ENCODE measurements at regions not wholly inside any gene's neighbourhood (a gene's known extent, or its start where the extent isn't known, plus 50 kb on each side); places are given as distances from the start of the nearest gene placed in this dataset.

DNA sequence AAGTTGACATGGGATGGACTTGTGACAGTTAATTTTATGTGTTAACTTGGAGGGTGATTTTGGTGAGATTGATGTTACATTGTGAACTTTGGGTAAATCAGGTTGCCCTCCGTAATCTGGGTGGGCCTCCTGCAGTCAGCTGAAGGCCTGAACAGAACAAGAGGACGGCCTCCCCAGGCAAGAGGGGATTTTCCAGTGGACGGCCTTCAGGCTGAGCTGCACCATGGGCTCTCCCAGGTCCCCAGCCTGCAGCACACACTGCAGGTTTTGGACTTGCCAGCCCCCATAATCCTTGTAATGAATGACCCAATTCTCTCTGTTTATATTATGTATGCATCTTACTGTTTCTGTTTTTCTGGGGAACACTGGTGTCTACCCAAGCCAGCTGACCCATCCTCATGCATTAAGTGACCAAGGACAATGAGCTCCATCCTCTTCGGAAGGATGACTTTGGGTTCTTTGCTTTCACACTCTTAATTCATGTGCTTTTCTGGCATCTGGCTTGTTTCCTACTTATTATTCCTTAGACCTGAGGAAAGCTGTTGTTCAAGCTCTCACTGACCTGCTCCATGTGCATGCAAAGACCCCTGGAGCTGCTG lies 64.2 kb downstream of the DACT2 start:
- Histone ChIP-seq H3K27me3 (ENCODE audit: control insufficient read depth, insufficient read depth, low read length) (peaks cover 10% of the 10 kb centered on the region; the same call in 1 of the 2 replicates), H3K36me3 (ENCODE audit: control insufficient read depth, insufficient read depth, low read length) (no peaks in the 10 kb centered on the region), H3K4me1 (ENCODE audit: control insufficient read depth, insufficient read depth, low read length) (no peaks in the 10 kb centered on the region), H3K9ac (ENCODE audit: low read length) (no peak overlapping the region), H3K4me3 (ENCODE audit: low read depth, low read length) (no peak overlapping the region), H3K27ac (ENCODE audit: low read depth, low read length) (no peak overlapping the region), H3K9me3 (ENCODE audit: control insufficient read depth, insufficient read depth, low read depth, low read length) (peaks cover 7% of the 10 kb centered on the region)

DNA sequence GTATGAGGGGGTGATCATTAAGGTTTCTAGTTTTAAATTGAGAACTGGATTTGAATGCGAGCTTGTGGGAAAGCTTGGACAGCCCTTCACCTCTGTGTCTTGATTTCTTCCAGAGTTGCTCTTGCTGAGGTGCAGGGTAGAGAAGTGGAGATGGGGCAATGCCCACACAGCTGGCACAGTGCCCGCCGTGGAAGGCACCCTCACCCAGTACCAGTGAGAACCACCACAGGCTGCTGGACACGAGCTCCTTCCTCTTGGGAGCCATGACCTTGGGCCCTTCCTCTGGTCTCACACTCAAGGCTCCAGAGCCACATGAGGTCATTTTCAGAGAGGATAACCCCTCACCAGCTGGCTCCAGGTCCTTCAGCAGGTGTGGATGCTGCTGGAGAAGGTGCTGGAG lies 67.3 kb downstream of the DACT2 start:
- Histone ChIP-seq H3K9ac (ENCODE audit: low read length) (no peak overlapping the region), H3K27me3 (ENCODE audit: control insufficient read depth, insufficient read depth, low read length) (peaks cover 2% of the 10 kb centered on the region; the same call in 1 of the 2 replicates), H3K36me3 (ENCODE audit: control insufficient read depth, insufficient read depth, low read length) (no peaks in the 10 kb centered on the region), H3K4me1 (ENCODE audit: control insufficient read depth, insufficient read depth, low read length) (peaks cover 7% of the 10 kb centered on the region), H3K4me3 (ENCODE audit: low read depth, low read length) (no peak overlapping the region), H3K9me3 (ENCODE audit: control insufficient read depth, insufficient read depth, low read depth, low read length) (peaks cover 7% of the 10 kb centered on the region), H3K27ac (ENCODE audit: low read depth, low read length) (no peak overlapping the region)

DNA sequence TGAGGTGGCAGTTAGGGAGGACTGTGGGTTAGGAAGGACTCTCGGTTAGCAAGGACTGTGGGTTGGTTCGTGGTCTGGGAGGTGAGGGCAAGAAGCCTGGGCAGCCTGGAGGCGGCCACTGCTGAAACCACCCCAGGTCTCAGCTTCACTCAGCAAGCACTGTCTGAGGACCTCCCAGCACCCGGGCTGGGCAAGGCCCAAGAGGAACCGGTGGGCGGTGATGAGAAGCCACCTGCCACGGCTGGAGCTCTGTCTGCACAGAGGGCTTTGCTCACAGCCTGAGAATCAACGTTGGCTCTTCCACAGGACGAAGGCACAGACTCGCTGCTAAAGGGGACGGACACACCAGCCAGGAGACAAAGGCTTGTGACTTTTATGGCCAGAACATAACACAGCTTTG lies 69.3 kb downstream of the DACT2 start:
- H3K27ac ChIP-seq (ENCODE audit: low read depth, low read length): no peak overlapping the region
- H3K9me3 ChIP-seq (ENCODE audit: control insufficient read depth, insufficient read depth, low read depth, low read length): peaks cover 7% of the 10 kb centered on the region
- no peak overlapping the region for H3K4me3 ChIP-seq (ENCODE audit: low read depth, low read length)
- H3K4me1 ChIP-seq (ENCODE audit: control insufficient read depth, insufficient read depth, low read length): peaks cover 8% of the 10 kb centered on the region
- no peak overlapping the region for H3K9ac ChIP-seq (ENCODE audit: low read length)
- H3K36me3 ChIP-seq (ENCODE audit: control insufficient read depth, insufficient read depth, low read length): no peaks in the 10 kb centered on the region
- H3K27me3 ChIP-seq (ENCODE audit: control insufficient read depth, insufficient read depth, low read length): peaks cover 6% of the 10 kb centered on the region; the same call in 1 of the 2 replicates

DNA sequence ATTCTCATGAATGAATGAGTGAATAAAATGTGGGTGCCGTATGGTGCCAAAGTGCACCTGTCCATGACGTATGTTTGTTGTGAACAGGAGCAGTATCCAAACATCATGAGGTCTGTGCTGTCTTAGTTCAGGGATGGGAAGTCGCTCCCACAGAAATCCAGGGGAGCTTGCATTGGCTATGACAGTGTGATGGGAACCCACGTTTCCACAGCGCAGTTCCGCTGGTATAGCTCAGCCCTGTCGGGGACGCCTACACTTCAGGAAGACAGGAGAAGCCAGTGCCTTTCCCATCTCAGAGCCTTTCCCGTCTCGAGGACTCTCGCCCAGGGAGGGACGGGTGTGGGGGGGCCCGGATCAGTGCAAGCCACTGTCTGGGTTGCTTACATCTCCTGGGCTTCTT lies 69.8 kb downstream of the DACT2 start:
- Histone ChIP-seq H3K4me1 (ENCODE audit: control insufficient read depth, insufficient read depth, low read length) (peaks cover 8% of the 10 kb centered on the region), H3K36me3 (ENCODE audit: control insufficient read depth, insufficient read depth, low read length) (no peaks in the 10 kb centered on the region), H3K27me3 (ENCODE audit: control insufficient read depth, insufficient read depth, low read length) (peaks cover 6% of the 10 kb centered on the region; the same call in 1 of the 2 replicates), H3K9me3 (ENCODE audit: control insufficient read depth, insufficient read depth, low read depth, low read length) (peaks cover 2% of the 10 kb centered on the region; the same call in 1 of the 2 replicates), H3K9ac (ENCODE audit: low read length) (no peak overlapping the region), H3K4me3 (ENCODE audit: low read depth, low read length) (no peak overlapping the region), H3K27ac (ENCODE audit: low read depth, low read length) (no peak overlapping the region)

DNA sequence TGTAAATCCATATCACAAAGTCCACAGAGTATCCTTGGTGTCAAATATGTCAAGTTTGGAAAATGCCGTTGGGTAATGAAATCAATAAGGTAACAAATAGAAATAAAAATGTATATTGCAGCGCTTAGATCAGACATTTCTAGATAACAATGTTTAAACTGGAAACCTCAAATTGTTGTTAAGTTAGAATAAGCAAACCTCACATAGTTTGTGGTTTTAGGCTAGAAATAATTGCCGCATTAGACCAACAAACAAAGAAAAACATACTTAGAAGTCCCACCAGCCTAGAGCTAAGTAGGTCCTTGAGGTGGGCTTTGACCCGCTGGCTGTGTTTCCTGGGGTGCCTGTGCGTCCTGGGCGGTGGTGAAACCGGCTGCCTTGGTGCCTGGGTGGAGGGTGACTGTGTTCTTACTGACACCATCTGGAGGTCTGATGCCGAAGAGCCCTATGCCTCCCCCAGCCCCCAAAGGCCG lies 71.4 kb downstream of the DACT2 start:
- Histone ChIP-seq H3K4me1 (ENCODE audit: control insufficient read depth, insufficient read depth, low read length) (peaks cover 8% of the 10 kb centered on the region), H3K27ac (ENCODE audit: low read depth, low read length) (no peak overlapping the region), H3K4me3 (ENCODE audit: low read depth, low read length) (no peak overlapping the region), H3K27me3 (ENCODE audit: control insufficient read depth, insufficient read depth, low read length) (peaks cover 6% of the 10 kb centered on the region; the same call in 1 of the 2 replicates), H3K9ac (ENCODE audit: low read length) (no peak overlapping the region), H3K36me3 (ENCODE audit: control insufficient read depth, insufficient read depth, low read length) (no peaks in the 10 kb centered on the region), H3K9me3 (ENCODE audit: control insufficient read depth, insufficient read depth, low read depth, low read length) (no peaks in the 10 kb centered on the region)

DNA sequence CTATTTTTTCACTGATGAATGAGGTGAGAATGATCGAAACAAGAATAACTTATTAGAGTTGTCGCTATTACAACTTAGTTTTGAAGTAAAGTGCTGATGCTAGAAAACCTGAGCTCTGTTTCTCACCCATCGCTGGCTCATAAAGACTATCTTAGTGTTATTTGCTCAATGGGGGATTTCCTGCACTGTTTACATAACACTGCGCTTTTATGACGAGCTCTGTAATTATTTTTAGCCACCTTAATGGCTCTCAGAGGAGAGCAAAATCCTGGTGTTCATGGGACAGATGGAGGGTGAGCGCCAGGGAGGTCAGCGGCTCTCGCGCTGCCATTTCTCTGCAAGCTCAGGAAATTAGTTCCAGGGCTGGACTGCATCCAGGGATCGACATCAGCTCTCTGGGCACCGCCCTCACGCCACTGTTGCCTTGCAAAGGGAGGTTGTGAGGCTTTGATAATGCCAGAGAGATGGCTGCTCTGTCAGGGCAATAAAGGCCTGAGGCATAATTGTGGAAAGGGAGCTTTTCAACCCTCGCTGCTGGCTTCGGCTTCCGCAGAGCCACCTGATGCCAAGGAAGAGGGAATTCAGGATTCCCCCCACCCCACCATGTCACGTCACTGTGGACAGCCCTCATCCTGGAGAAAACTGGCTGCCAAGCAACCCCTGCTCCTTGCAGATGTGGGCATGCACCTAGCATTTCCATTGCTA lies 72.0 kb downstream of the DACT2 start:
- Histone ChIP-seq H3K36me3 (ENCODE audit: control insufficient read depth, insufficient read depth, low read length) (no peaks in the 10 kb centered on the region), H3K4me3 (ENCODE audit: low read depth, low read length) (no peak overlapping the region)

DNA sequence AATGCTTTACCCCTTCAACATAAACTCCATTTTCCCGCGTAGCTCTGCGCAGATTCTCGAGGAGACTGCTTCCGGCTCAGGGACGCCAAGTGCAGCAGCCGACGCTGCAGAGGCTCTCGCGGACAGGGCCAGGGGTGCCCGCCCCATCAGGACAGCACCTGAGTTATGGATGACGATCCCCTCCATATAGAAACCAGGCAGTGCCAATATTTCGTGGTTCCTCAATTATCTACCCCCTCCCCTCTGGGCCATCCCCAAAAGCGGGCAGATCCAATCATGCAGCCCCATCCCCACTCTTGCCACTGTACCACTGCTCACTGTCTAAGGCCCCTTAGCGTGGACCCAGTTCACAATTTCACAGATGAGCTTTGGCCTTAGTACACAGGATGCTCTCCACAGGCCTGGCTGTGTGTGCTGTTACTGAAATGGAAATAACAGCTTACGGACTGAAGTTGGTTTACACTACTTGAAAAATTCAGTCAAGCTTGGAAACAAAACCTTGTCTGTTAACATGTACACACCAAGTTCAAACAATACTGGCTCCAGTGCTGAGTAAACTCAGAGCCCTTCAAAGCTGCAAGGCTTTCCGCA lies 74.5 kb downstream of the DACT2 start:
- no peak overlapping the region for H3K4me3 ChIP-seq (ENCODE audit: low read depth, low read length)
- H3K4me1 ChIP-seq (ENCODE audit: control insufficient read depth, insufficient read depth, low read length): peaks cover 8% of the 10 kb centered on the region
- H3K27me3 ChIP-seq (ENCODE audit: control insufficient read depth, insufficient read depth, low read length): peaks cover 6% of the 10 kb centered on the region; the same call in 1 of the 2 replicates
- no peaks in the 10 kb centered on the region for H3K9me3 ChIP-seq (ENCODE audit: control insufficient read depth, insufficient read depth, low read depth, low read length)
- H3K27ac ChIP-seq (ENCODE audit: low read depth, low read length): no peak overlapping the region
- H3K9ac ChIP-seq (ENCODE audit: low read length): no peak overlapping the region
- H3K36me3 ChIP-seq (ENCODE audit: control insufficient read depth, insufficient read depth, low read length): no peaks in the 10 kb centered on the region

More for the DNA sequence above, 72.0 kb downstream of the DACT2 start:
- Histone ChIP-seq H3K27me3 (ENCODE audit: control insufficient read depth, insufficient read depth, low read length) (peaks cover 6% of the 10 kb centered on the region; the same call in 1 of the 2 replicates), H3K9me3 (ENCODE audit: control insufficient read depth, insufficient read depth, low read depth, low read length) (no peaks in the 10 kb centered on the region), H3K9ac (ENCODE audit: low read length) (no peak overlapping the region), H3K4me1 (ENCODE audit: control insufficient read depth, insufficient read depth, low read length) (peaks cover 8% of the 10 kb centered on the region), H3K27ac (ENCODE audit: low read depth, low read length) (no peak overlapping the region)

DNA sequence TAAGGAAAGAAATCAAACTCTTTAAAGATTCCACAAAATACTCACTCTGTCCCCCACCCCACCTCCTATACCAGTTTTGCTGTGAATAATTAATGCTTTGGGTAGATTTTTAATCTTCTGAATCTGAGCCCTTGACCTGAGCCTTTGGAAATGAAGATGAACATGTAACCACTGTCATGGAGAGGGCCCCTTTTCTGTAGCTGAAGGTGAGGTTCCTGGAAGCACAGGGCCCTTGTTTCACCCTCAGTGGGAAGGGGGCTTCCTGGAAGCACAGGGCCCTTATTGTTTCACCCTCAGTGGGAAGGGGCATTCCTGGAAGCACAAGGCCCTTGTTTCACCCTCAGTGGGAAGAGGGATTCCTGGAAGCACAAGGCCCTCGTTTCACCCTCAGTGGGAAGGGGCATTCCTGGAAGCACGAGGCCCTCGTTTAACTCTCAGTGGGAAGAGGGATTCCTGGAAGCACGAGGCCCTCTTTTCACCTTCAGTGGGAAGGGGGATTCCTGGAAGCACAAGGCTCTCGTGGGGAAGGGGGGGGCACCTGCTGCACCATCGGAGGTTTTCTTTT lies 75.7 kb downstream of the DACT2 start:
- Histone ChIP-seq H3K4me3 (ENCODE audit: low read depth, low read length) (no peak overlapping the region), H3K27me3 (ENCODE audit: control insufficient read depth, insufficient read depth, low read length) (peaks cover 6% of the 10 kb centered on the region; the same call in 1 of the 2 replicates), H3K36me3 (ENCODE audit: control insufficient read depth, insufficient read depth, low read length) (no peaks in the 10 kb centered on the region), H3K9me3 (ENCODE audit: control insufficient read depth, insufficient read depth, low read depth, low read length) (no peaks in the 10 kb centered on the region), H3K4me1 (ENCODE audit: control insufficient read depth, insufficient read depth, low read length) (peaks cover 8% of the 10 kb centered on the region), H3K9ac (ENCODE audit: low read length) (no peak overlapping the region), H3K27ac (ENCODE audit: low read depth, low read length) (no peak overlapping the region)

DNA sequence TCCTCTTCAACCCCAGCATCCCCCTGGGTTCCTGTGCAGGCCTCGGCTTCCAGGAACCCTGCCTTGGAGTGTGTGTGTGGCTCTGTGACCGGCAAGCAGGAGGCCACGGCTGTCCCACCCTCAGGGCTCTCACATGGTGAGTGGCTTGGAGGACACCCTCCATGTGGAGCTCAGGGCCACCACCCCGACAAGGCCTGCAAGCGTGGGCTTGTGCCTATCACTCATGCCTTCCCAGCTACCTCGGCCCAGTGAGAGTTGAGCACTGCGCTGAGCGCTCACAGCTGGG lies 76.7 kb downstream of the DACT2 start:
- H3K27me3 ChIP-seq (ENCODE audit: control insufficient read depth, insufficient read depth, low read length): peaks cover 6% of the 10 kb centered on the region; the same call in 1 of the 2 replicates
- H3K9me3 ChIP-seq (ENCODE audit: control insufficient read depth, insufficient read depth, low read depth, low read length): no peaks in the 10 kb centered on the region
- H3K9ac ChIP-seq (ENCODE audit: low read length): no peak overlapping the region
- H3K4me1 ChIP-seq (ENCODE audit: control insufficient read depth, insufficient read depth, low read length): peaks cover 7% of the 10 kb centered on the region
- H3K36me3 ChIP-seq (ENCODE audit: control insufficient read depth, insufficient read depth, low read length): no peaks in the 10 kb centered on the region
- no peak overlapping the region for H3K4me3 ChIP-seq (ENCODE audit: low read depth, low read length)
- H3K27ac ChIP-seq (ENCODE audit: low read depth, low read length): no peak overlapping the region

DNA sequence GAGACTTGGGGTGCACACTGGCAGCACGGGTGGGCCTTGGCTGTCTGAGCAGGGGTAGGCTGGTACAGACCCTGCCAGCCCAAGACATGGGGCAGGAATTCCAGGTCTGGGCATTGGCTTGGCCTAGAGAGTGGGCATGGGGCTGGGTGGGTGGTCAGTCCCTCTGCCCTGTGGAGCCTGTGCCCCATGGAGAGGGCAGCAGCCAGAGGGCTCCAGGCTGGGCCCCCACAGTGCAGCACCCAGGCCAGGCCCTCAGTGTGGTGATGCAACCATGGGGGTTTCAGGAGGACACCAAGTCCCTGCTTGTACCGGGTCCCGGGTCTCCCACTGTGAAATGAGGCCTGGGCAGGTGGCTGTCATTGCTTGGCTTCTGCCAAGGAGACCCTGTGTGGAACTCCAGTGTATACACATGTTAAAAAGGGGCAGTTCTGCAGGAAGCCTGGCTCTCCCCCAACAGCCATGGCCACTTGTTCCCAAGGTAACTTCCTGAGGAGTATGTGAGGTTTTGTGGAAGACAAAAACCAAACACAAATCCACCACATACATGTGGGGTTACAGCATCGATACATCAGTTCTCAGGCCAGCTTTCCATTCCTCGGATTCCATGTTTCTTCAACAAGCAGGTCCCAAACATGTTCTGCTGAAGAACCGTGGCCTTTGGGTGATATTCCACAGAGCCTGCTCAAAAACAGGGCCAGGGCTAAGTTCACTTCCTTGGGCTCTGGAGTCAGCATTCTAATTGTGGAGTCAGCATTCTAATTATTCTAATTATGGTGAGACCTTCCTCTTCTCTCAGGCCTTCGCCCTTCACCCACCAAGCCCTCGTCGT lies 77.3 kb downstream of the DACT2 start:
- Histone ChIP-seq H3K27ac (ENCODE audit: low read depth, low read length) (no peak overlapping the region), H3K4me1 (ENCODE audit: control insufficient read depth, insufficient read depth, low read length) (peaks cover 2% of the 10 kb centered on the region), H3K9ac (ENCODE audit: low read length) (no peak overlapping the region), H3K4me3 (ENCODE audit: low read depth, low read length) (no peak overlapping the region), H3K27me3 (ENCODE audit: control insufficient read depth, insufficient read depth, low read length) (peaks cover 6% of the 10 kb centered on the region; the same call in 1 of the 2 replicates), H3K36me3 (ENCODE audit: control insufficient read depth, insufficient read depth, low read length) (no peaks in the 10 kb centered on the region), H3K9me3 (ENCODE audit: control insufficient read depth, insufficient read depth, low read depth, low read length) (no peaks in the 10 kb centered on the region)
